ENCODE measurements at regions not wholly inside any gene's neighbourhood (a gene's known extent, or its start where the extent isn't known, plus 50 kb on each side); places are given as distances from the start of the nearest gene placed in this dataset.

DNA sequence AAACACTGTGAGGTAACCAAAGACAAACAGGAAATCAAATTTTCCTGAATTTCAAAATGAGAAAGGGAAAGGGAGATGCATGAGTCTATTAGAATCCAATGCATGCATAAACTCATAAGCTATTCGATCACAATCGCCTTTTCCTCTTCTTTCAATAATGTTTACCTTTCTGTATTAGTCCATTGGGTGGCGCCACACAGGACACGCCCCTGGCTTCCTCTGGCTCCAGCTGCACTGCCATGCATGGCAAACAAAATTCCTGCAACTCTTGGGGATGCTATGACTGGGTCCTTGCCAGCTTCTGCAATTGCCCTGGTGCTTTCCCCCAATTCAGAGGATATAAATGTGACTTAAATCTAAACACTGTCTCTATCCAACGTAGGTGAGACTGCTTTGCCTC is 424.5 kb upstream of the PCDH7 start:
- Histone ChIP-seq H3K9me3 (ENCODE audit: insufficient read depth, low read depth, low read length) (no peaks in the 10 kb centered on the region), H3K36me3 (ENCODE audit: insufficient read depth, low read length) (no peaks in the 10 kb centered on the region), H3K9ac (ENCODE audit: low read depth, low read length) (no peak overlapping the region), H3K4me1 (ENCODE audit: insufficient read depth, low read length) (no peaks in the 10 kb centered on the region), H3K4me3 (ENCODE audit: low read length) (no peak overlapping the region), H3K27me3 (ENCODE audit: insufficient read depth, low read length) (no peaks in the 10 kb centered on the region), H3K27ac (ENCODE audit: low read depth, low read length) (no peak overlapping the region)
- 92% methylated on average over 5 of the region's 5 CpGs for WGBS

GRCh38 chr4:30314001-30314400 is 406.2 kb upstream of the PCDH7 start:
- H3K27me3 ChIP-seq (ENCODE audit: insufficient read depth, low read length), result no peaks in the 10 kb centered on the region
- H3K9me3 ChIP-seq (ENCODE audit: insufficient read depth, low read depth, low read length), result no peaks in the 10 kb centered on the region
- no peak overlapping the region for H3K27ac ChIP-seq (ENCODE audit: low read depth, low read length)
- H3K4me1 ChIP-seq (ENCODE audit: insufficient read depth, low read length), result no peaks in the 10 kb centered on the region
- H3K9ac ChIP-seq (ENCODE audit: low read depth, low read length), result no peak overlapping the region
- no peak overlapping the region for H3K4me3 ChIP-seq (ENCODE audit: low read length)
- H3K36me3 ChIP-seq (ENCODE audit: insufficient read depth, low read length), result no peaks in the 10 kb centered on the region

DNA sequence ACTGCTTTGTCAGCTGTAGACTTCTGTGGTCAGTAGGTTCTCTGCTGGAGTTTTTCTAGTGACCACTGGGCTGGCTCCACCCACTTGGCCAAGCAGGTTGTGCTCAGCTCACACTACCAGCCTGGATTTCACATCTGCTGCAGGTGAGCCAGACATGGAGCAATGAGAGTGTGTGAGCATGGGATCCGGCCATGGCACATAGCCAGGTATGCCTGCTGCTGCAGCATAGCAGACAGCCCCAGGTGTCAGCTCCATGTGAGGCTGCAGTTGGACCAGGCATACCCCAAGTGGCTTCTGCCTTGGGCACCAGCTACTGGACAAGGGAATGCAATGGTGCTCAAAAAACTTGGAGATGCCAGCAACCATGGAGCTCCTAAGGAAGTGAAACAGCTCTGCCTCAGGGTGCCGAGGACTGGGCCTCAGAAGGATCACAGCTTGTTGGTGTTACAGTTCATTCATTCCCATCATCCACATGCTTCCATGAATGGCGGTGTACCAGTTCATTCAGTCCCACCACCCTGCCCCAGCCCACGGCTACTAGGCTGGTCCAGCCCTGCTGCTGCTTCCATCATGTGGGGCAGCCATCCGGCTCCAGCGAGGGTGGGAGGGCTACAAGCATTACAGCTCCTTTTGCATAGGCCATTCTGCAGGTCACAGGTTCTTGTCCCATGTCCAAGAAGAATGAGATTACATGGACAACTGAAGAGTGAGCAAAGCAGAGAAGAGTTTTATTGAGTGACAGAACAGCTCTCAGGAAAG is 389.1 kb upstream of the PCDH7 start:
- H3K4me1 ChIP-seq (ENCODE audit: insufficient read depth, low read length), result no peaks in the 10 kb centered on the region
- no peak overlapping the region for H3K27ac ChIP-seq (ENCODE audit: low read depth, low read length)
- no peaks in the 10 kb centered on the region for H3K27me3 ChIP-seq (ENCODE audit: insufficient read depth, low read length)
- H3K4me3 ChIP-seq (ENCODE audit: low read length), result no peak overlapping the region
- no peaks in the 10 kb centered on the region for H3K36me3 ChIP-seq (ENCODE audit: insufficient read depth, low read length)
- no peak overlapping the region for H3K9ac ChIP-seq (ENCODE audit: low read depth, low read length)
- 97% methylated on average over 6 of the region's 6 CpGs for WGBS
- H3K9me3 ChIP-seq (ENCODE audit: insufficient read depth, low read depth, low read length), result peaks cover 27% of the 10 kb centered on the region

GRCh38 chr4:30341731-30342130 is 378.4 kb upstream of the PCDH7 start:
- no peaks in the 10 kb centered on the region for H3K4me1 ChIP-seq (ENCODE audit: insufficient read depth, low read length)
- H3K27ac ChIP-seq (ENCODE audit: low read depth, low read length), result no peak overlapping the region
- H3K36me3 ChIP-seq (ENCODE audit: insufficient read depth, low read length), result no peaks in the 10 kb centered on the region
- H3K9ac ChIP-seq (ENCODE audit: low read depth, low read length), result no peak overlapping the region
- H3K9me3 ChIP-seq (ENCODE audit: insufficient read depth, low read depth, low read length), result no peaks in the 10 kb centered on the region
- no peaks in the 10 kb centered on the region for H3K27me3 ChIP-seq (ENCODE audit: insufficient read depth, low read length)
- H3K4me3 ChIP-seq (ENCODE audit: low read length), result no peak overlapping the region
- 100% methylated on average over 1 of the region's 1 CpG for WGBS

- Histone ChIP-seq H3K36me3 (ENCODE audit: insufficient read depth, low read length) (no peaks in the 10 kb centered on the region), H3K27me3 (ENCODE audit: insufficient read depth, low read length) (no peaks in the 10 kb centered on the region), H3K27ac (ENCODE audit: low read depth, low read length) (no peak overlapping the region), H3K9ac (ENCODE audit: low read depth, low read length) (no peak overlapping the region), H3K9me3 (ENCODE audit: insufficient read depth, low read depth, low read length) (no peaks in the 10 kb centered on the region), H3K4me1 (ENCODE audit: insufficient read depth, low read length) (no peaks in the 10 kb centered on the region; the same call in 1 of the 2 replicates), H3K4me3 (ENCODE audit: low read length) (no peak overlapping the region)
- WGBS, result 84% methylated on average over 2 of the region's 2 CpGs
These were observed 369.9 kb upstream of the PCDH7 start for GRCh38 chr4:30350288-30350687.

DNA sequence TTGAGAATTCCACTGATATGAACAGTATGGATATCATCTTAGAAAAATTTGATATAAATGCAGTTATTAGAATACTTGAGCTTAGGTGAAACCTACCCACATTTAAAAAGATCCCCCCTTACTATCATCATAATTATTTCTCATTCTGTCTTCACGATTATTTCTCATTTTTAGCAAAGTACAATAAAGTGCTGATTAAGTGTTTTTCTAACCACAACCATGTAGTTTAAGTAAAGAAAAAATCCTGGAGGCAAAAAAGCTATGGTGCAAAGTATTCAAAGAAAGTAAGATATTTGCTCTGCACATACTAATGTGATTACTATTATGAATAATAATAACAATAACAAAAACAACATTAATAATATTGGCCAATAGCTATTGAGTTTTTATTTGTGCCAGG is 365.6 kb upstream of the PCDH7 start:
- Histone ChIP-seq H3K4me3 (ENCODE audit: low read length) (no peak overlapping the region), H3K36me3 (ENCODE audit: insufficient read depth, low read length) (no peaks in the 10 kb centered on the region), H3K4me1 (ENCODE audit: insufficient read depth, low read length) (no peaks in the 10 kb centered on the region; the same call in 1 of the 2 replicates), H3K27ac (ENCODE audit: low read depth, low read length) (no peak overlapping the region), H3K9me3 (ENCODE audit: insufficient read depth, low read depth, low read length) (no peaks in the 10 kb centered on the region), H3K9ac (ENCODE audit: low read depth, low read length) (no peak overlapping the region), H3K27me3 (ENCODE audit: insufficient read depth, low read length) (no peaks in the 10 kb centered on the region)
- WGBS, result 80% methylated on average over 1 of the region's 1 CpG

DNA sequence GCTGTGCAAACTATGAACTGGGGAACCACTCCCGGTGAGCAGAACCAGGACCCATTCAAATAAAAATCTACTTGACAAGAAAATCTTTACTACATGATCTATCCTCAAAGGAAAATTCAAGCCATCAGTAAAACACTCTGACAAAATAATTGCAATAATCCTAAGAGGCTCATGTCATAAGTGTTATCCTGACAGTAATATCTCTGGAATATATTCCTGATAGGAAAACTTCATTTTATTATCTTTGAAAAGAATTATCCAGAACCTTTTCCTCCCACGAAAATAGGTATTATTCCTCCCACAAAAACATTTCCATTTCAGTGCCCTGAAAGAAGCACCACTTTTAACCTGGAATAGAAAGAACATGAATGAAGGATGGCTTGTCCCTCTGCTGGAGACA is 357.7 kb upstream of the PCDH7 start:
- Histone ChIP-seq H3K36me3 (ENCODE audit: insufficient read depth, low read length) (no peaks in the 10 kb centered on the region), H3K4me1 (ENCODE audit: insufficient read depth, low read length) (no peaks in the 10 kb centered on the region), H3K9me3 (ENCODE audit: insufficient read depth, low read depth, low read length) (no peaks in the 10 kb centered on the region), H3K27ac (ENCODE audit: low read depth, low read length) (no peak overlapping the region), H3K9ac (ENCODE audit: low read depth, low read length) (no peak overlapping the region), H3K27me3 (ENCODE audit: insufficient read depth, low read length) (no peaks in the 10 kb centered on the region), H3K4me3 (ENCODE audit: low read length) (no peak overlapping the region)
- WGBS, result 91% methylated on average over 1 of the region's 2 CpGs

- Histone ChIP-seq H3K4me3 (ENCODE audit: low read length) (no peak overlapping the region), H3K27ac (ENCODE audit: low read depth, low read length) (no peak overlapping the region), H3K4me1 (ENCODE audit: insufficient read depth, low read length) (no peaks in the 10 kb centered on the region), H3K36me3 (ENCODE audit: insufficient read depth, low read length) (no peaks in the 10 kb centered on the region), H3K9ac (ENCODE audit: low read depth, low read length) (no peak overlapping the region), H3K9me3 (ENCODE audit: insufficient read depth, low read depth, low read length) (no peaks in the 10 kb centered on the region), H3K27me3 (ENCODE audit: insufficient read depth, low read length) (no peaks in the 10 kb centered on the region)
- 90% methylated on average over 14 of the region's 14 CpGs for WGBS
These were observed 350.1 kb upstream of the PCDH7 start for GRCh38 chr4:30370105-30370504.

- 55% methylated on average over 5 of the region's 6 CpGs for WGBS
- Histone ChIP-seq H3K27me3 (ENCODE audit: insufficient read depth, low read length) (no peaks in the 10 kb centered on the region), H3K27ac (ENCODE audit: low read depth, low read length) (no peak overlapping the region), H3K9ac (ENCODE audit: low read depth, low read length) (no peak overlapping the region), H3K9me3 (ENCODE audit: insufficient read depth, low read depth, low read length) (0 out of 2 replicates have a peak, but pooled peaks cover 5% of the 10 kb centered on the region), H3K4me1 (ENCODE audit: insufficient read depth, low read length) (peaks cover 9% of the 10 kb centered on the region; the same call in 1 of the 2 replicates), H3K36me3 (ENCODE audit: insufficient read depth, low read length) (no peaks in the 10 kb centered on the region), H3K4me3 (ENCODE audit: low read length) (no peak overlapping the region)
These were observed 339.7 kb upstream of the PCDH7 start for GRCh38 chr4:30380404-30380998.

- WGBS, result 80% methylated on average over 1 of the region's 2 CpGs
- Histone ChIP-seq H3K27ac (ENCODE audit: low read depth, low read length) (no peak overlapping the region), H3K9me3 (ENCODE audit: insufficient read depth, low read depth, low read length) (0 out of 2 replicates have a peak, but pooled peaks cover 5% of the 10 kb centered on the region), H3K36me3 (ENCODE audit: insufficient read depth, low read length) (no peaks in the 10 kb centered on the region), H3K4me3 (ENCODE audit: low read length) (no peak overlapping the region), H3K9ac (ENCODE audit: low read depth, low read length) (no peak overlapping the region), H3K27me3 (ENCODE audit: insufficient read depth, low read length) (no peaks in the 10 kb centered on the region), H3K4me1 (ENCODE audit: insufficient read depth, low read length) (peaks cover 13% of the 10 kb centered on the region; the same call in 1 of the 2 replicates)
These were observed 334.5 kb upstream of the PCDH7 start for GRCh38 chr4:30385650-30386049.

DNA sequence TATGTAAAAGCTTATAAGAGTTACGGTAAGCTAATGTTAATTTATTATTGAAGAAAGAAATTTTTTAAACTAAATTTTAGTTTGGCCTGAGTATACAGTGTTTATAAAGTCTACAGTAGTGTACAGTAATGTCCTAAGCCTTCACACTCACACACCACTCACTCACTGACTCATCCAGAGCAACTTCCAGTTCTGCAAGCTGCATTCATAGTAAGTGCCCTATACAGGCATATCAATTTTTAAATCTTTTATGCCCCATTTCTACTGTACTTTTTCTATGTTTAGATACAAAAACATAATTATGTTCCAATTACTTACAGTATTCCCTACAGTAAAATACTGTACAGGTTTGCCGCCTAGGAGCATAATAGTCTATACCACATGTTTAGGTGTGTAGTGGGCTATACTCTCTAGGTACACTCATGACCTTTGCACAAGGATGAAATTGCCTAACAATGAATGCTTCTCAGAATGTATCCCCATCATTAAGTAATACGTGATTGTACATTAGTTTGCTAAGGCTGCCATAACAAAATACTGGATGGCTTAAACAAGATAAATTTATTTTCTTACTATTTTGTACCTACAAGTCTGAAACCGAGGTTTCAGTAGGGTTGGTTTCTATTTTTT is 333.8 kb upstream of the PCDH7 start:
- Histone ChIP-seq H3K9me3 (ENCODE audit: insufficient read depth, low read depth, low read length) (no peaks in the 10 kb centered on the region), H3K4me1 (ENCODE audit: insufficient read depth, low read length) (peaks cover 13% of the 10 kb centered on the region; the same call in 1 of the 2 replicates), H3K27ac (ENCODE audit: low read depth, low read length) (no peak overlapping the region), H3K9ac (ENCODE audit: low read depth, low read length) (no peak overlapping the region), H3K27me3 (ENCODE audit: insufficient read depth, low read length) (no peaks in the 10 kb centered on the region), H3K36me3 (ENCODE audit: insufficient read depth, low read length) (no peaks in the 10 kb centered on the region), H3K4me3 (ENCODE audit: low read length) (no peak overlapping the region)
- WGBS, result 100% methylated on average over 2 of the region's 4 CpGs
